Spinal cord (tissue), 9 donors: ENCODE measurements at regions not wholly inside any gene's neighbourhood (a gene's known extent, or its start where the extent isn't known, plus 50 kb on each side); places are given as distances from the start of the nearest gene placed in this dataset.

Experiments used
- DNase-seq, 6 donors: peaks; one replicate each; pipeline versions ENCODE4 v3.0.0 to v3.0.0-alpha.2; 2013 to 2015; ENCODE audit warnings: low spot score in 6 of 6, low read depth in 4 of 6
- H3K27ac ChIP-seq: one replicate; pipeline ENCODE4 v1.5.1; 2013; ENCODE audit warnings: low read depth, low read length, control low read depth
- H3K27me3 ChIP-seq: one replicate; pipeline ENCODE4 v1.6.1; 2013; ENCODE audit warnings: low read length; ENCODE audit not compliant: control insufficient read depth, insufficient read depth
- H3K36me3 ChIP-seq: one replicate; pipeline ENCODE4 v1.6.1; 2013; ENCODE audit warnings: low read length; ENCODE audit not compliant: control insufficient read depth, insufficient read depth
- H3K4me1 ChIP-seq: one replicate; pipeline ENCODE4 v1.6.1; 2013; ENCODE audit warnings: low read length; ENCODE audit not compliant: control insufficient read depth, insufficient read depth
- H3K4me3 ChIP-seq: one replicate; pipeline ENCODE4 v1.5.1; 2013; ENCODE audit warnings: low read depth, low read length, control low read depth
- H3K9me3 ChIP-seq: one replicate; pipeline ENCODE4 v1.6.1; 2013; ENCODE audit warnings: low read length; ENCODE audit not compliant: control insufficient read depth, insufficient read depth
- WGBS: methylation state at CpG from one replicate; pipeline ENCODE4 v1.1.5; 2013; ENCODE audit warnings: missing lambda C conversion rate; ENCODE audit not compliant: insufficient coverage; 5-methylcytosine and 5-hydroxymethylcytosine counted together
- donor health status: healthy.

GRCh38 chr6:113528111-113528510, 329.0 kb upstream of the MARCKS start:
- Histone ChIP-seq H3K27ac (no peak overlapping the region), H3K4me3 (no peak overlapping the region), H3K4me1 (no peaks in the 10 kb centered on the region), H3K9me3 (peaks cover 2% of the 10 kb centered on the region), H3K36me3 (no peaks in the 10 kb centered on the region), H3K27me3 (no peaks in the 10 kb centered on the region)
- DNase-seq = no peak
- no CpG with 5 or more reads among the region's 3 CpGs for WGBS

- Histone ChIP-seq H3K4me1 (no peaks in the 10 kb centered on the region), H3K27me3 (no peaks in the 10 kb centered on the region), H3K27ac (no peak overlapping the region), H3K4me3 (no peak overlapping the region), H3K9me3 (peaks cover 2% of the 10 kb centered on the region), H3K36me3 (no peaks in the 10 kb centered on the region)
- DNase-seq = no peak
These were observed 327.9 kb upstream of the MARCKS start for GRCh38 chr6:113529196-113529595.

- H3K27ac ChIP-seq = no peak overlapping the region
- no peak overlapping the region for H3K4me3 ChIP-seq
- H3K4me1 ChIP-seq = no peaks in the 10 kb centered on the region
- no peaks in the 10 kb centered on the region for H3K36me3 ChIP-seq
- DNase-seq = no peak
- no peaks in the 10 kb centered on the region for H3K27me3 ChIP-seq
- peaks cover 2% of the 10 kb centered on the region for H3K9me3 ChIP-seq
- no CpG with 5 or more reads among the region's 1 CpG for WGBS
These were observed 327.3 kb upstream of the MARCKS start for GRCh38 chr6:113529879-113530278.

GRCh38 chr6:113530769-113531168, 326.4 kb upstream of the MARCKS start:
- no peaks in the 10 kb centered on the region for H3K36me3 ChIP-seq
- H3K4me3 ChIP-seq = no peak overlapping the region
- no peak for DNase-seq
- no peaks in the 10 kb centered on the region for H3K4me1 ChIP-seq
- H3K9me3 ChIP-seq = peaks cover 2% of the 10 kb centered on the region
- no peak overlapping the region for H3K27ac ChIP-seq
- H3K27me3 ChIP-seq = no peaks in the 10 kb centered on the region
- WGBS = 100% methylated on average over 3 of the region's 4 CpGs

- DNase-seq = no peak
- H3K9me3 ChIP-seq = no peaks in the 10 kb centered on the region
- no peak overlapping the region for H3K27ac ChIP-seq
- H3K4me1 ChIP-seq = no peaks in the 10 kb centered on the region
- H3K27me3 ChIP-seq = no peaks in the 10 kb centered on the region
- 100% methylated on average over 1 of the region's 2 CpGs for WGBS
- H3K4me3 ChIP-seq = no peak overlapping the region
- no peaks in the 10 kb centered on the region for H3K36me3 ChIP-seq
These were observed 317.9 kb upstream of the MARCKS start for GRCh38 chr6:113539202-113539601.

- no peaks in the 10 kb centered on the region for H3K9me3 ChIP-seq
- no peak overlapping the region for H3K4me3 ChIP-seq
- no peak for DNase-seq
- H3K36me3 ChIP-seq = no peaks in the 10 kb centered on the region
- no peaks in the 10 kb centered on the region for H3K27me3 ChIP-seq
- no peaks in the 10 kb centered on the region for H3K4me1 ChIP-seq
- no peak overlapping the region for H3K27ac ChIP-seq
These were observed 317.5 kb upstream of the MARCKS start for GRCh38 chr6:113539623-113540022.

GRCh38 chr6:113540466-113540865, 316.7 kb upstream of the MARCKS start:
- no peak for DNase-seq
- H3K36me3 ChIP-seq = no peaks in the 10 kb centered on the region
- no peaks in the 10 kb centered on the region for H3K9me3 ChIP-seq
- H3K27me3 ChIP-seq = no peaks in the 10 kb centered on the region
- H3K27ac ChIP-seq = no peak overlapping the region
- H3K4me3 ChIP-seq = no peak overlapping the region
- no peaks in the 10 kb centered on the region for H3K4me1 ChIP-seq

GRCh38 chr6:113551168-113551567, 306.0 kb upstream of the MARCKS start:
- WGBS = no CpG with 5 or more reads among the region's 2 CpGs
- Histone ChIP-seq H3K27ac (no peak overlapping the region), H3K4me1 (no peaks in the 10 kb centered on the region), H3K9me3 (no peaks in the 10 kb centered on the region), H3K27me3 (no peaks in the 10 kb centered on the region), H3K4me3 (no peak overlapping the region), H3K36me3 (no peaks in the 10 kb centered on the region)
- no peak for DNase-seq

GRCh38 chr6:113556775-113557174, 300.4 kb upstream of the MARCKS start:
- peak in 1 of 6 donors; percentile 59 for DNase-seq
- Histone ChIP-seq H3K27ac (no peak overlapping the region), H3K4me3 (no peak overlapping the region), H3K27me3 (no peaks in the 10 kb centered on the region), H3K36me3 (no peaks in the 10 kb centered on the region), H3K4me1 (peaks cover 3% of the 10 kb centered on the region), H3K9me3 (no peaks in the 10 kb centered on the region)

- Histone ChIP-seq H3K36me3 (no peaks in the 10 kb centered on the region), H3K4me3 (no peak overlapping the region), H3K4me1 (peaks cover 3% of the 10 kb centered on the region), H3K27ac (peak overlapping the region; percentile 51), H3K9me3 (no peaks in the 10 kb centered on the region), H3K27me3 (no peaks in the 10 kb centered on the region)
- DNase-seq = peak in 1 of 6 donors; percentile 53
These were observed 298.7 kb upstream of the MARCKS start for GRCh38 chr6:113558431-113558830.

GRCh38 chr6:113558966-113559365, 298.2 kb upstream of the MARCKS start:
- Histone ChIP-seq H3K4me3 (no peak overlapping the region), H3K9me3 (no peaks in the 10 kb centered on the region), H3K27ac (peak overlapping the region; percentile 51), H3K36me3 (no peaks in the 10 kb centered on the region), H3K4me1 (peaks cover 3% of the 10 kb centered on the region), H3K27me3 (no peaks in the 10 kb centered on the region)
- peak in 1 of 6 donors; percentile 18 for DNase-seq
